ENCODE measurements at regions not wholly inside any gene's neighbourhood (a gene's known extent, or its start where the extent isn't known, plus 50 kb on each side); places are given as distances from the start of the nearest gene placed in this dataset.
"Not testable (repeated sequence)": the region's sequence is repeated elsewhere in the genome, so short reads cannot be mapped to it uniquely, and the experiment has no call there.

DNA sequence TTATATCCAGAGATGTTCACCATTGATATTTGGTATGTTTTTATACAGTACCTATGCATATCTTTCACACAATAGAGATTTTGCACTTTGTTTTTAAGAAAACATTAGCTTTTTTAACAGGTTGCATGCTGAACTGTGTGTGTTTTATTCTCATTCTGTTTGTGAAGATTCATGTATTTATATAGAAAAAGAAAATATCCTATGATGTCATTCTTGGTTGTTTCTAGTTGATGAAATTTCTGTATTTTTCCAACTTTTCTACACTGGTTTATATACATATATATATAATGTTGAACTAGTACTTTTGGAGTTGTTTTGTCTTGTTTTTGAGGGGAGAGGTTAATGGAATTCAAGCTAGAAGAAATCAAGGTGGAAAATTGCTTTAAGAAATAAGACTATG lies 143.8 kb downstream of the MATN1 start:
- intact Hi-C loops (cut with DNase I): no loop called here
- no peak overlapping the region for H3K4me3 ChIP-seq (ENCODE audit: low read length in 2 of 2)
- H3K27me3 ChIP-seq (ENCODE audit: control insufficient read depth in 1 of 2, insufficient read depth in 2 of 2, low read length in 1 of 2): no peaks in the 10 kb centered on the region
- ATAC-seq (ENCODE audit: low FRiP score): no peak
- H3K36me3 ChIP-seq (ENCODE audit: control insufficient read depth in 1 of 2, insufficient read depth in 2 of 2, low read length in 1 of 2): no peaks in the 10 kb centered on the region
- H3K9me3 ChIP-seq (ENCODE audit: control insufficient read depth, low read length): no peaks in the 10 kb centered on the region
- DNase-seq: no peak
- H3K4me1 ChIP-seq (ENCODE audit: control insufficient read depth in 1 of 2, insufficient read depth in 2 of 2, low read length in 2 of 2): no peaks in the 10 kb centered on the region
- H3K27ac ChIP-seq (ENCODE audit: low read depth in 1 of 2, low read length in 2 of 2): no peak overlapping the region

GRCh38 chr1:30575066-30575465 lies 148.3 kb downstream of the MATN1 start:
- 48 to 51% methylated on average over 5 of the region's 5 CpGs for WGBS, 2 donors
- Histone ChIP-seq H3K4me1 (ENCODE audit: control insufficient read depth in 1 of 2, insufficient read depth in 2 of 2, low read length in 2 of 2) (no peaks in the 10 kb centered on the region), H3K36me3 (ENCODE audit: control insufficient read depth in 1 of 2, insufficient read depth in 2 of 2, low read length in 1 of 2) (no peaks in the 10 kb centered on the region), H3K9me3 (ENCODE audit: control insufficient read depth, low read length) (no peaks in the 10 kb centered on the region), H3K27ac (ENCODE audit: low read depth in 1 of 2, low read length in 2 of 2) (no peak overlapping the region), H3K27me3 (ENCODE audit: control insufficient read depth in 1 of 2, insufficient read depth in 2 of 2, low read length in 1 of 2) (no peaks in the 10 kb centered on the region), H3K4me3 (ENCODE audit: low read length in 2 of 2) (no peak overlapping the region)
- DNase-seq: no peak
- intact Hi-C loops (cut with DNase I): no loop called here
- ATAC-seq (ENCODE audit: low FRiP score): no peak

DNA sequence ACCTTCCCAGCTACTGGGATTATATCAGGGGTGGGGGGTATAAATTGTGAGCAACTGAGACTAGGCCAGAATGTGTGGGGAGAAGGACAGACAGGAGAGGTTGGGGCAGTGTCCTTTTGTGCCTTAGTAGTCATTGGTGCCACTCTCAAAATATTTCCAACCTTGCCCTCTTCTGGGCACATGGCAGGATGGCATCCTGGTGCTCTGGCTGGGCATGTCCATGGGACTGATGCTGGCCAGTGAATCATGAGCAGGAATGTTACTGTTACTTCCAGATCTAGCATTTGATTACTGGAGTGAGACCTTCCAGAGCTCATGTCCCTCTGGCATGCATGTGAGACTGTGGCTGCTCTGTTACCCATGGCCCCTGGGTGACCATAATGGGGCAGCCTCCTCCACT lies 151.2 kb downstream of the MATN1 start:
- Histone ChIP-seq H3K9me3 (ENCODE audit: control insufficient read depth, low read length) (no peaks in the 10 kb centered on the region), H3K27me3 (ENCODE audit: control insufficient read depth in 1 of 2, insufficient read depth in 2 of 2, low read length in 1 of 2) (no peaks in the 10 kb centered on the region), H3K4me3 (ENCODE audit: low read length in 2 of 2) (no peak overlapping the region), H3K4me1 (ENCODE audit: control insufficient read depth in 1 of 2, insufficient read depth in 2 of 2, low read length in 2 of 2) (no peaks in the 10 kb centered on the region), H3K27ac (ENCODE audit: low read depth in 1 of 2, low read length in 2 of 2) (no peak overlapping the region), H3K36me3 (ENCODE audit: control insufficient read depth in 1 of 2, insufficient read depth in 2 of 2, low read length in 1 of 2) (no peaks in the 10 kb centered on the region)
- no peak for ATAC-seq (ENCODE audit: low FRiP score)
- DNase-seq: no peak
- intact Hi-C loops (cut with DNase I): no loop called here

DNA sequence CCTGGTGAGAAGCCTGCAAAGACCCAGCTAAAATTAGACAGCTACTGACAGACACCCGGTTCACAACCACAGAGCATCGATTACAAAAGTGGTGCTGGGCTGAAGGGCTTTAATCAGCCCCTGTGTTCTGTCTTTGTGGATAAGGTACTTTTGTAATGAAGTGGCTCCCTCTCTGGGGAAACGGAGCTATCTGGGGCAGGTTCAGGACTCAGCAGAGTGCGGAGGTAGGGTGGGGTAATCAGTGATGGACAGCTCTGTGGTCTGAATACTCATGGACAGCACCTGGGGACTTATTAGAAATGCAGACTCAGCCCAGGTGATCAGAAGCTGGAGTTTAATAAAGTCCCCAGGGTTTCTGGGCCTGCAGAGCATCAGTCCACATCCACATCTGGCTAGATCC lies 152.0 kb downstream of the MATN1 start:
- intact Hi-C loops (cut with DNase I): no loop called here
- ATAC-seq (ENCODE audit: low FRiP score): no peak
- no peak for DNase-seq
- no peak overlapping the region for H3K27ac ChIP-seq (ENCODE audit: low read depth in 1 of 2, low read length in 2 of 2)
- H3K36me3 ChIP-seq (ENCODE audit: control insufficient read depth in 1 of 2, insufficient read depth in 2 of 2, low read length in 1 of 2): no peaks in the 10 kb centered on the region
- no peak overlapping the region for H3K4me3 ChIP-seq (ENCODE audit: low read length in 2 of 2)
- H3K9me3 ChIP-seq (ENCODE audit: control insufficient read depth, low read length): no peaks in the 10 kb centered on the region
- 65% methylated on average over 4 of the region's 4 CpGs for WGBS, 2 donors
- H3K4me1 ChIP-seq (ENCODE audit: control insufficient read depth in 1 of 2, insufficient read depth in 2 of 2, low read length in 2 of 2): no peaks in the 10 kb centered on the region
- no peaks in the 10 kb centered on the region for H3K27me3 ChIP-seq (ENCODE audit: control insufficient read depth in 1 of 2, insufficient read depth in 2 of 2, low read length in 1 of 2)

DNA sequence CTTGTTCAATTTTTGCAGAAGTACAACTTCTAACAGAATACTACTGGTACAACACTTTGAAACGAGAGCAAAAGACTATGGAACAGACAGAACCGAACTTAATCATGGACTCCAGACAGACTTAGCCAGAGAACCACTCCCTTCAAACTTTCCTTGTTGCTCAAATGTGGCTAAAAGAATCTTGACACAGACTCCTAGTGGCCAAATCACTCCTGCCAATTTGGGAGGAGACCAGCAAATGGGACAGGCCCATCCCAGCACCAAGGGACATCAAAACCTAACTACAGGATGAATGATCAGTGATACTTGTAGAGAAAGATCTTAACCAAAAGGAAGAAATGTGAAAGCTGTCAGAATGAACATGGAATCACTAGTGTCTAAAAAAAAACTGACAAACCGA lies 154.0 kb downstream of the MATN1 start:
- no peak for ATAC-seq (ENCODE audit: low FRiP score)

GRCh38 chr1:30562559-30562958 lies 160.8 kb downstream of the MATN1 start:
- peaks cover 3% of the 10 kb centered on the region for H3K9me3 ChIP-seq (ENCODE audit: control insufficient read depth, low read length)

More for the DNA sequence above, 154.0 kb downstream of the MATN1 start:
- Histone ChIP-seq H3K27ac (ENCODE audit: low read depth in 1 of 2, low read length in 2 of 2) (no peak overlapping the region), H3K27me3 (ENCODE audit: control insufficient read depth in 1 of 2, insufficient read depth in 2 of 2, low read length in 1 of 2) (no peaks in the 10 kb centered on the region), H3K9me3 (ENCODE audit: control insufficient read depth, low read length) (no peaks in the 10 kb centered on the region), H3K4me3 (ENCODE audit: low read length in 2 of 2) (no peak overlapping the region), H3K36me3 (ENCODE audit: control insufficient read depth in 1 of 2, insufficient read depth in 2 of 2, low read length in 1 of 2) (no peaks in the 10 kb centered on the region), H3K4me1 (ENCODE audit: control insufficient read depth in 1 of 2, insufficient read depth in 2 of 2, low read length in 2 of 2) (no peaks in the 10 kb centered on the region)
- WGBS, 2 donors: 51 to 58% methylated on average over 3 of the region's 3 CpGs
- intact Hi-C loops (cut with DNase I): no loop called here
- DNase-seq: no peak

DNA sequence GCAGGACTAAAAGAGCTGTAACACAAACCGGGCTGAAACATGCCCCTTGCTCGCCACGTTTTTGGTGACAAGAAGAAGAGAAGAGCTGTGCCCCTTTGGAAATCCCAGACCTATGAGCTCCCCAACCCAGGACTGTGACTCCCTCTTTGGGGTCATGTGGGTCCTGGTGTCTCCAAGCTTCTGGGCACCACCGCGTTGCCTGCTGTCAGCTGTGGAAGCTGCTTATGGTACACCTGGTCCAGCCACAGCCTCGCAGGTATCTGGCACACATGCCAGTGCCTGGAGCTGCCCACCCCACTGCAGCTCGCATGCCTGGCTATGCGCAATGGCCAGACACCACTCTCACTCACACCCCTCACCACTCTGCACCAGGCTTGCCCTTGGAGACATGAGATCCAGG lies 171.8 kb downstream of the MATN1 start:
- ATAC-seq (ENCODE audit: low FRiP score): no peak
- Histone ChIP-seq H3K27ac (ENCODE audit: low read depth in 1 of 2, low read length in 2 of 2) (no peak overlapping the region), H3K4me3 (ENCODE audit: low read length in 2 of 2) (no peak overlapping the region), H3K9me3 (ENCODE audit: control insufficient read depth, low read length) (peaks cover 2% of the 10 kb centered on the region), H3K27me3 (ENCODE audit: control insufficient read depth in 1 of 2, insufficient read depth in 2 of 2, low read length in 1 of 2) (no peaks in the 10 kb centered on the region), H3K4me1 (ENCODE audit: control insufficient read depth in 1 of 2, insufficient read depth in 2 of 2, low read length in 2 of 2) (no peaks in the 10 kb centered on the region), H3K36me3 (ENCODE audit: control insufficient read depth in 1 of 2, insufficient read depth in 2 of 2, low read length in 1 of 2) (no peaks in the 10 kb centered on the region)
- intact Hi-C loops (cut with DNase I): no loop called here
- DNase-seq: no peak
- 75 to 88% methylated on average over 8 of the region's 8 CpGs for WGBS, 2 donors

More at GRCh38 chr1:30562559-30562958, 160.8 kb downstream of the MATN1 start:
- no peaks in the 10 kb centered on the region for H3K36me3 ChIP-seq (ENCODE audit: control insufficient read depth in 1 of 2, insufficient read depth in 2 of 2, low read length in 1 of 2)
- no peak for DNase-seq
- no peak overlapping the region for H3K27ac ChIP-seq (ENCODE audit: low read depth in 1 of 2, low read length in 2 of 2)
- H3K4me1 ChIP-seq (ENCODE audit: control insufficient read depth in 1 of 2, insufficient read depth in 2 of 2, low read length in 2 of 2): no peaks in the 10 kb centered on the region
- no peak for ATAC-seq (ENCODE audit: low FRiP score)
- no peaks in the 10 kb centered on the region for H3K27me3 ChIP-seq (ENCODE audit: control insufficient read depth in 1 of 2, insufficient read depth in 2 of 2, low read length in 1 of 2)
- intact Hi-C loops (cut with DNase I): no loop called here
- no peak overlapping the region for H3K4me3 ChIP-seq (ENCODE audit: low read length in 2 of 2)

- ATAC-seq (ENCODE audit: low FRiP score) (no peak), DNase-seq (peak in 1 of 2 donors; percentile 44)
- intact Hi-C loops (cut with DNase I): no loop called here
- H3K27me3 ChIP-seq (ENCODE audit: control insufficient read depth in 1 of 2, insufficient read depth in 2 of 2, low read length in 1 of 2): no peaks in the 10 kb centered on the region
- H3K4me3 ChIP-seq (ENCODE audit: low read length in 2 of 2): no peak overlapping the region
- H3K9me3 ChIP-seq (ENCODE audit: control insufficient read depth, low read length): peaks cover 1% of the 10 kb centered on the region
- H3K27ac ChIP-seq (ENCODE audit: low read depth in 1 of 2, low read length in 2 of 2): no peak overlapping the region
- H3K4me1 ChIP-seq (ENCODE audit: control insufficient read depth in 1 of 2, insufficient read depth in 2 of 2, low read length in 2 of 2): no peaks in the 10 kb centered on the region
- WGBS, 2 donors: 63 to 72% methylated on average over 10 to 11 of the region's 11 CpGs
- no peaks in the 10 kb centered on the region for H3K36me3 ChIP-seq (ENCODE audit: control insufficient read depth in 1 of 2, insufficient read depth in 2 of 2, low read length in 1 of 2)
Measured at GRCh38 chr1:30550365-30551220, 172.8 kb downstream of the MATN1 start.

GRCh38 chr1:30549872-30550271 lies 173.5 kb downstream of the MATN1 start:
- H3K27me3 ChIP-seq (ENCODE audit: control insufficient read depth in 1 of 2, insufficient read depth in 2 of 2, low read length in 1 of 2); H3K4me1 ChIP-seq (ENCODE audit: control insufficient read depth in 1 of 2, insufficient read depth in 2 of 2, low read length in 2 of 2); H3K27ac ChIP-seq (ENCODE audit: low read depth in 1 of 2, low read length in 2 of 2); H3K9me3 ChIP-seq (ENCODE audit: control insufficient read depth, low read length); ATAC-seq (ENCODE audit: low FRiP score); DNase-seq; H3K36me3 ChIP-seq (ENCODE audit: control insufficient read depth in 1 of 2, insufficient read depth in 2 of 2, low read length in 1 of 2); H3K4me3 ChIP-seq (ENCODE audit: low read length in 2 of 2); intact Hi-C loops (cut with DNase I): not testable (repeated sequence)
- 86 to 97% methylated on average over 1 of the region's 1 CpG for WGBS, 2 donors

Measured in aorta (tissue), 5 donors.